ENCODE measurements at regions not wholly inside any gene's neighbourhood (a gene's known extent, or its start where the extent isn't known, plus 50 kb on each side); places are given as distances from the start of the nearest gene placed in this dataset.

DNA sequence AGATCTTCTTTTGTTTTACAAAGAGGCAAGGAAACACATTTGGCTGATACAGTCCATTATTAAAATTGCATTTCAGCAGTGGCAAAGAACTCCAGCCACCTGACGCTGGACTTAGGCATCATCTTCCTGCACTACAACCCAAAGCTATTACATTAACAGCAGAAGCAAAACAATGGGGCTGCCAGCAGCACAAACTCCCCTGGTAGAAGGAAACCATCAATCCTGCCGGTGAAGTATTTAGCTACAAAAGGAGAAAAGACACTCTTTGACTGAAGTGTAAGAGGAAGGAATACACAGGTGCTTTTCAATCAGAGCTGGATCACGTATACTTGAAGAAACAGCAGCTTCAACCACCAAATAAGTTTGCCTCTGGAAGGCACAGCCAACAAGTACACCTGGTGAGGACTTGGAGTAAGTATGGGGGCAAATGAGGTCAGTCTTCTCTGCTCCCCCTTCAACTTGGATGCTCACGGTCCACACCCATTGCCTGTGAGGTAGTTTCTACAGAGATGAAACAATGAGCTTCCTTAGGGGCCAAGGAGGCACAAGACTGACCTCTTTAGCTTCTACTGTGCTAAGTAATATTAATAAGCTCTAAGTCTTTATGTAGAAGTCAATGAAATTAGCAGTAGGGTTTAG is 125.9 kb upstream of the FOXN3 start:
- Histone ChIP-seq H3K4me3 (ENCODE audit: low read length in 3 of 3) (no peak overlapping the region), H3K9ac (ENCODE audit: low read depth in 1 of 3, low read length in 3 of 3) (peak overlapping the region in 1 of 3 donors; percentile 12), H3K27me3 (ENCODE audit: control insufficient read depth in 3 of 3, insufficient read depth in 3 of 3, low read length in 3 of 3) (no peaks in the 10 kb centered on the region), H3K27ac (ENCODE audit: low read depth, low read length) (no peak overlapping the region), H3K36me3 (ENCODE audit: control insufficient read depth in 3 of 3, insufficient read depth in 3 of 3, low read length in 3 of 3) (no peaks in the 10 kb centered on the region), H3K4me1 (ENCODE audit: control insufficient read depth in 3 of 3, insufficient read depth in 3 of 3, low read length in 3 of 3) (peaks cover 5 to 10% (median 9%) of the 10 kb centered on the region in 3 donors), H3K9me3 (ENCODE audit: control insufficient read depth in 3 of 3, low read length in 3 of 3) (no peaks in the 10 kb centered on the region)

DNA sequence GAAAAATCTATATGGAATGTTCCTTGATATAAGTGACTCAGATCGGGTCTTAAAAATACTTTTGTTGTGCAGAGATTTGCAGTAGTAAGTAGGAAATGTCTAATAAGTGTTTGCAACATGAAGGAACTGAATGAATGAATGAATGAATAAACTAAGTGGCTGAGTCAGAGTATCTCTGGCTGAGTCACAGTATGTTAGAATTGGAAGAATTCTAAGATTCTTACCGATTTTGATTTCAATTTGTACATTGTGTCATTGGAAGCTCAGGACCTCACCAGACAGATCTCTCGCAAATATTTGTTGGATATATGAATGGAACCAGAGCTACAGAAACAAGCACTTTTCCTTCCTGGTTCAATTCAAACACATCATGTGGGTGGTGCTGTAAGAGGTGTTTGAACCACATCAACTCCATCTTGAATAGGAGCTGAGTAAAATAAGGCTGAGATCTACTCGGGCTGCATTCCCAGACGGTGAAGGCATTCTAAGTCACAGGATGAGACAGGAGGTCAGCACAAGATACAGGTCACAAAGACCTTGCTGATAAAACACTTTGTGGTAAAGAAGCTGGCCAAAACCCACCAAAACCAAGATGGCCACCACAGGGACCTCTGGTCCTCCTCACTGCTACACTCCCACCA is 123.9 kb upstream of the FOXN3 start:
- H3K27ac ChIP-seq (ENCODE audit: low read depth, low read length) = no peak overlapping the region
- no peaks in the 10 kb centered on the region for H3K36me3 ChIP-seq (ENCODE audit: control insufficient read depth in 3 of 3, insufficient read depth in 3 of 3, low read length in 3 of 3)
- H3K4me3 ChIP-seq (ENCODE audit: low read length in 3 of 3) = no peak overlapping the region
- no peaks in the 10 kb centered on the region for H3K27me3 ChIP-seq (ENCODE audit: control insufficient read depth in 3 of 3, insufficient read depth in 3 of 3, low read length in 3 of 3)
- no peak overlapping the region for H3K9ac ChIP-seq (ENCODE audit: low read depth in 1 of 3, low read length in 3 of 3)
- H3K4me1 ChIP-seq (ENCODE audit: control insufficient read depth in 3 of 3, insufficient read depth in 3 of 3, low read length in 3 of 3) = peaks cover 5 to 10% (median 9%) of the 10 kb centered on the region in 3 donors
- no peaks in the 10 kb centered on the region for H3K9me3 ChIP-seq (ENCODE audit: control insufficient read depth in 3 of 3, low read length in 3 of 3)

DNA sequence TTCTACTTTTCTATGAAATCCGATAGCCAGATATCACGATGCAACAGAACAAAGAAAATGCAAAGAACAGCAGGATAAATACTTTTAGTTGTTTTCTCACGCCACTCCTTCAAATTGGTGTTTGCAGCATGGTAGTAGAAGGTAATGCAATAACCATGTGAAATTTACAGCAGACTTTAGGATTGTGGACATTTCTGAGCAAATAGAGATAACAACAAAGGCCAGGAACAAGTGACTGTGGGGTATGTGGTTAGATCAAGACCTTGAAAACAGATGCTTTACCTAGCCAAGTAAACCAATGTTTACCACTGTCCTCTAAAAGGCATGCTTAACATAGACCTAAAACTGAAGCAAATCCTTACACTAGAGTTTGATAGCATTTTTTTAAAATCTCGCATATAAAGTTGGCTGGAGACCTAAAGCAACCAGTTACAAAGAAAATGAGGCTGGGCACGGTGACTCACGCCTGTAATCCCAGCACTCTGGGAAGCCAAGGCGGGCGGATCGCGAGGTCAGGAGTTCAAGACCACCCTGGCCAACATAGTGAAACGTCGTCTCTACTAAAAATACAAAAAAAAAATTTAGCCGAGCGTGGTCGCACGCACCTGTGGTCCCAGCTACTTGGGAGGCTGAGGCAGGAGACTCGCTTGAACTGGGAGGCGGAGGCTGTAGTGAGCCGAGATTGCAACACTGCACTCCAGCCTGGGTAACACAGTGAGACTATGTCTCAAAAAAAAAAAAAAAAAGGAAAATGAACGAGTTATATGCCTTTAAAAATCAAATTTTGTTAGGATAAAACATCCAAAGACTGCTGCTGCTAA is 123.2 kb upstream of the FOXN3 start:
- Histone ChIP-seq H3K9ac (ENCODE audit: low read depth in 1 of 3, low read length in 3 of 3) (no peak overlapping the region), H3K4me3 (ENCODE audit: low read length in 3 of 3) (no peak overlapping the region), H3K36me3 (ENCODE audit: control insufficient read depth in 3 of 3, insufficient read depth in 3 of 3, low read length in 3 of 3) (no peaks in the 10 kb centered on the region), H3K9me3 (ENCODE audit: control insufficient read depth in 3 of 3, low read length in 3 of 3) (no peaks in the 10 kb centered on the region), H3K27ac (ENCODE audit: low read depth, low read length) (no peak overlapping the region), H3K27me3 (ENCODE audit: control insufficient read depth in 3 of 3, insufficient read depth in 3 of 3, low read length in 3 of 3) (no peaks in the 10 kb centered on the region), H3K4me1 (ENCODE audit: control insufficient read depth in 3 of 3, insufficient read depth in 3 of 3, low read length in 3 of 3) (peaks cover 5 to 10% (median 9%) of the 10 kb centered on the region in 3 donors)

DNA sequence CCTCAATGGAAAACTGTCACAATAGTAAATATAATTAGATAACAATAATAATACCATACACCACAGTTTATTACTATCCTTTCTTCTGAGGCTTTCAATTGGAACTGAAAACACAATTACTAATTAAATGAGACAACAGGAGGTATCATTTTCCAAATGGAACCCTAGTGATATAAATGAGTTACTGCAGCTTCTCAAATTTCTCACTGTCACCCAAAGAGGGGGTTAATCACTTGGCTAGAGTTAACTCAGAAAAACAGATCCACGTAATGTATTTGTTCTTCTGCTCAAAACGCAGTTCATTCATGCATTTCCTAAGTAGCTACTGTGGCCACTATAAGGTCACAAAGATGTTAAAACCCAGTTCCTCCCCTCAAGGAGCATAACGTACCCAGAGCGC is 120.9 kb upstream of the FOXN3 start:
- Histone ChIP-seq H3K4me3 (ENCODE audit: low read length in 3 of 3) (no peak overlapping the region), H3K4me1 (ENCODE audit: control insufficient read depth in 3 of 3, insufficient read depth in 3 of 3, low read length in 3 of 3) (peaks cover 2 to 7% (median 2%) of the 10 kb centered on the region in 3 donors), H3K27ac (ENCODE audit: low read depth, low read length) (no peak overlapping the region), H3K27me3 (ENCODE audit: control insufficient read depth in 3 of 3, insufficient read depth in 3 of 3, low read length in 3 of 3) (no peaks in the 10 kb centered on the region), H3K9me3 (ENCODE audit: control insufficient read depth in 3 of 3, low read length in 3 of 3) (no peaks in the 10 kb centered on the region), H3K9ac (ENCODE audit: low read depth in 1 of 3, low read length in 3 of 3) (no peak overlapping the region), H3K36me3 (ENCODE audit: control insufficient read depth in 3 of 3, insufficient read depth in 3 of 3, low read length in 3 of 3) (no peaks in the 10 kb centered on the region)

DNA sequence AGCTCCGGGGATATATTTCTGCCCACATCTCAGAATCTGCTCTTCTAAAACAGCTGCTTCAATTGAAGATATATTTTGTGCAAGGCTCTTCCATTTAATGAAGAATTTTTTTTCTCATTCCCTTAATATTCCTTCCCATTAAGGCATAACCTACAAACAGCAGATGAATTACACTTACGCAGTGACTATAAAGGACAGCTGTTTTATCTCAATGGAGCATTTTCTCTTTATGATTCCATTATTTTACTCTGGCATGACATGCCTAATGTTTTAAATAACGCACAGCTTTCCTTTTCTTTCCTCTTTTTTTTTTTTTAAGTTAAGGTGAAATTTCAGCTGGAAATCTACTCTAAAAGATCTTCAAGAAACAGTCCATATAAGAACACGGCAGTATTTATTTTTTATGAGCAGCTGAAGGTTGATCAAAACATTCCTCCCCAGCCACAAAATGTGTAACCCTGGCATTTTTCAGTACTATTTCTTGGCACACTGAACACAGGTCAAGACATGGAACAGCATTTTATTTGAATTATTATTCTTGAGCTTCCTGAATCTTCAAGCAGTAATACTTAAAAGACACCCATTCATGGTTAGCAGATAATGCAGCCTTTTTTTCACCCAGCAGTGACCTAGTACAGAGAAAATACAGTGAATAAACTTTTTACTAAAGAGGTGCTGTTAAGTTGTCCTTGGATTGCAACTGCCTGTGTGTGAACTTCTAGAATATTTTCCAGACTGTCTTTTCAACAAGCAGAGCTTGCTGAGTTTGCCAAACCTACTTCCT is 118.1 kb upstream of the FOXN3 start:
- Histone ChIP-seq H3K27me3 (ENCODE audit: control insufficient read depth in 3 of 3, insufficient read depth in 3 of 3, low read length in 3 of 3) (no peaks in the 10 kb centered on the region), H3K27ac (ENCODE audit: low read depth, low read length) (no peak overlapping the region), H3K9me3 (ENCODE audit: control insufficient read depth in 3 of 3, low read length in 3 of 3) (no peaks in the 10 kb centered on the region), H3K9ac (ENCODE audit: low read depth in 1 of 3, low read length in 3 of 3) (no peak overlapping the region), H3K4me1 (ENCODE audit: control insufficient read depth in 3 of 3, insufficient read depth in 3 of 3, low read length in 3 of 3) (peaks cover 0 to 7% (median 0%) of the 10 kb centered on the region in 3 donors), H3K4me3 (ENCODE audit: low read length in 3 of 3) (no peak overlapping the region), H3K36me3 (ENCODE audit: control insufficient read depth in 3 of 3, insufficient read depth in 3 of 3, low read length in 3 of 3) (no peaks in the 10 kb centered on the region)

DNA sequence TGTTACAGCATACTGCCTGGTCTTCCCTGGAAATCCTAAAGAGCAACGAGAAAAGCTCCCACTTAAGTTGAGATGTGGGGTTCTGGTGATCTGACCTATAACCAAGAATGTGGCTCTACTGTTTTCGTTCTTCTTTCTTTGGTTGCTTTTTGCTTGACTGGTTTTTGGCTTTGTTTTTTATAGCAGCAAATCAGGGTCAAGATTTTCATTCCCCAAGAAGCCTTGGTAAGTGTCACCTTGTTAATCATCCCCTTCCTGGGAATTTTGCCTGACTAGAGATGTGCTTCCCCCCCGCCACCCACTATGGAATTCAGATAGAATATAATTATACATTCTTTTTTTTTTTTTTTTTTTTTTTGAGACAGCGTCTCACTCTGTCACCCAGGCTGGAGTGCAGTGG is 116.7 kb upstream of the FOXN3 start:
- no peaks in the 10 kb centered on the region for H3K9me3 ChIP-seq (ENCODE audit: control insufficient read depth in 3 of 3, low read length in 3 of 3)
- peaks cover 0 to 7% (median 0%) of the 10 kb centered on the region in 3 donors for H3K4me1 ChIP-seq (ENCODE audit: control insufficient read depth in 3 of 3, insufficient read depth in 3 of 3, low read length in 3 of 3)
- no peak overlapping the region for H3K9ac ChIP-seq (ENCODE audit: low read depth in 1 of 3, low read length in 3 of 3)
- no peaks in the 10 kb centered on the region for H3K27me3 ChIP-seq (ENCODE audit: control insufficient read depth in 3 of 3, insufficient read depth in 3 of 3, low read length in 3 of 3)
- H3K27ac ChIP-seq (ENCODE audit: low read depth, low read length) = no peak overlapping the region
- no peaks in the 10 kb centered on the region for H3K36me3 ChIP-seq (ENCODE audit: control insufficient read depth in 3 of 3, insufficient read depth in 3 of 3, low read length in 3 of 3)
- H3K4me3 ChIP-seq (ENCODE audit: low read length in 3 of 3) = no peak overlapping the region

DNA sequence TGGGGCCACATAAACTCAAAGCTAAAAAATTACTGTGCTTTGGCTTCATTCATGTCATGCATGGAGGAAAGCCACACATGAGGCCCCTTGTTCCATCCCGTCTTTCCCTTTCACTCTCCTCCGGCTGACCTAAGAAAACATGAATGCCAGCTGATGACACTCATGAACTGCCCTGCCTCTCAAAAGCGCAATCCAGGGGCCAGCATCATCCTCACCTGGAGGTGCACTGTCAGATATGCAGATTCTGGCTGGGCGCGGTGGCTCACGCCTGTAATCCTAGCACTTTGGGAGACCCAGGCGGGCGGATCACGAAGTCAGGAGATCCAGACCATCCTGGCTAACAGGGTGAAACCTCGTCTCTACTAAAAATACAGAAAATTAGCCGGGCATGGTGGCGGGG is 116.1 kb upstream of the FOXN3 start:
- Histone ChIP-seq H3K27me3 (ENCODE audit: control insufficient read depth in 3 of 3, insufficient read depth in 3 of 3, low read length in 3 of 3) (no peaks in the 10 kb centered on the region), H3K36me3 (ENCODE audit: control insufficient read depth in 3 of 3, insufficient read depth in 3 of 3, low read length in 3 of 3) (no peaks in the 10 kb centered on the region), H3K4me1 (ENCODE audit: control insufficient read depth in 3 of 3, insufficient read depth in 3 of 3, low read length in 3 of 3) (peaks cover 0 to 7% (median 0%) of the 10 kb centered on the region in 3 donors), H3K27ac (ENCODE audit: low read depth, low read length) (no peak overlapping the region), H3K4me3 (ENCODE audit: low read length in 3 of 3) (no peak overlapping the region), H3K9me3 (ENCODE audit: control insufficient read depth in 3 of 3, low read length in 3 of 3) (no peaks in the 10 kb centered on the region), H3K9ac (ENCODE audit: low read depth in 1 of 3, low read length in 3 of 3) (no peak overlapping the region)

DNA sequence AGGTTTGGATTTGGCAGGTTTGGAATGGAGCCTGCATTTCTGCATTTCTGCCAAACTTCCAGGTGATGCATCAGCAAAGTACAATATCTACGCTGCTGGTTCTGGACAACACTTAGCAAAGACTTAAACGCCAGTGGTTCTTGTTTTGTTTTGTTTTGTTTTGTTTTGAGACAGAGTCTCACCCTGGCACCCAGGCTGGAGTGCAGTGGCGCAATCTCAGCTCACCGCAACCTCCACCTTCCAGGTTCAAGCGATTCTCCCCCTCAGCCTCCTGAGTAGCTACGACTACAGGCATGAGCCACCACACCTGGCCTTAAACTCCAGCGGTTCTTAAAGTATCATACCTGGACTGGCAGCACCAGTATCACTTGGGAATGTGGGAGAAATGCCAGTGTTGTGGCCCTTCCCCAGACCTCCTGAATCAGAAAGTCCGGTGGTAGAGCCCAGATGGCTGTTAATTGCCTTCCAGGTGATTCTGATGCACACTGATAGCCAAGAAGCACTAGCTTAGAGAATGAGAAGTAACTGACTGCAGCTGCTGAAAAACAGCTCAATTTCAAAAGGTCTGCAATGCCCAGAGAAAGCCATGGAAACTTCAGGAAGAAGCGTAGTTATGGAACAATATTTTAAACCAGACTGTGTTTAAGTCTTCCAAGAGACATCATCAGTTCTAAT is 114.8 kb upstream of the FOXN3 start:
- Histone ChIP-seq H3K36me3 (ENCODE audit: control insufficient read depth in 3 of 3, insufficient read depth in 3 of 3, low read length in 3 of 3) (no peaks in the 10 kb centered on the region), H3K4me1 (ENCODE audit: control insufficient read depth in 3 of 3, insufficient read depth in 3 of 3, low read length in 3 of 3) (peaks cover 0 to 7% (median 0%) of the 10 kb centered on the region in 3 donors), H3K27me3 (ENCODE audit: control insufficient read depth in 3 of 3, insufficient read depth in 3 of 3, low read length in 3 of 3) (no peaks in the 10 kb centered on the region), H3K27ac (ENCODE audit: low read depth, low read length) (no peak overlapping the region), H3K9ac (ENCODE audit: low read depth in 1 of 3, low read length in 3 of 3) (no peak overlapping the region), H3K9me3 (ENCODE audit: control insufficient read depth in 3 of 3, low read length in 3 of 3) (no peaks in the 10 kb centered on the region), H3K4me3 (ENCODE audit: low read length in 3 of 3) (no peak overlapping the region)

DNA sequence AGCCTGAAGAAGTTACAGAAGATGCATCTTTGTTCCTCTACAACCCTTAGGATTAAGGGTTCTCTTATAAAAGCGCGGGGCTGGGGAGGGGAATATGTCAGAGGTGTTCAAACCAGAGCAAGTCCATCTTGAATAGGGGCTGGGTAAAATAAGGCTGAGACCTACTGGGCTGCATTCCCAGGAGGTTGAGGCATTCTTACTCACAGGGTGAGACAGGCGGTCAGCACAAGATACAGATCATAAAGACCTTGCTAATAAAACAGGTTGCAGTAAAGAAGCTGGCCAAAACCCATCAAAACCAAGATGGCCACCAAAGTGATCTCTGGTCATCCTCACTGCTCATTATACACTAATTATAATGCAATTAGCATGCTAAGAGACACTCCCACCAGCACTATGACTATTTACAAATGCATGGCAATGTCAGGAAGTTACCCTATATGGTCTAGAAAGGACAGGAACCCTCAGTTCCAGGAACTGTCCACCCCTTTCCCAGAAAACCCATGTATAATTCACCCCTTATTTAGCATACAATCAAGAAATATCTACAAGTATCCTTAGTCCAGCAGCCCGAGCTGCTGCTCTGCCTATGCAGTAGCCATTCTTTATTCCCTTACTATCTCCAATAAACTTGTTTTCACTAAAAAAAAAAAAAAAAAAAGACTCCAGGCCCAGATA is 108.1 kb upstream of the FOXN3 start:
- H3K9ac ChIP-seq (ENCODE audit: low read depth in 1 of 3, low read length in 3 of 3) = no peak overlapping the region
- H3K4me3 ChIP-seq (ENCODE audit: low read length in 3 of 3) = no peak overlapping the region
- no peaks in the 10 kb centered on the region for H3K27me3 ChIP-seq (ENCODE audit: control insufficient read depth in 3 of 3, insufficient read depth in 3 of 3, low read length in 3 of 3)
- no peaks in the 10 kb centered on the region for H3K4me1 ChIP-seq (ENCODE audit: control insufficient read depth in 3 of 3, insufficient read depth in 3 of 3, low read length in 3 of 3)
- no peaks in the 10 kb centered on the region for H3K9me3 ChIP-seq (ENCODE audit: control insufficient read depth in 3 of 3, low read length in 3 of 3)
- no peak overlapping the region for H3K27ac ChIP-seq (ENCODE audit: low read depth, low read length)
- no peaks in the 10 kb centered on the region for H3K36me3 ChIP-seq (ENCODE audit: control insufficient read depth in 3 of 3, insufficient read depth in 3 of 3, low read length in 3 of 3)
